Retina (tissue), 1 donor: ENCODE measurements at regions not wholly inside any gene's neighbourhood (a gene's known extent, or its start where the extent isn't known, plus 50 kb on each side); places are given as distances from the start of the nearest gene placed in this dataset.

Experiments used
- DNase-seq: peaks from one replicate; pipeline ENCODE4 v3.0.0-alpha.2; 2016

- no peak for DNase-seq
These were observed 52.4 kb upstream of the UPP2 start for GRCh38 chr2:158049129-158049855.

DNA sequence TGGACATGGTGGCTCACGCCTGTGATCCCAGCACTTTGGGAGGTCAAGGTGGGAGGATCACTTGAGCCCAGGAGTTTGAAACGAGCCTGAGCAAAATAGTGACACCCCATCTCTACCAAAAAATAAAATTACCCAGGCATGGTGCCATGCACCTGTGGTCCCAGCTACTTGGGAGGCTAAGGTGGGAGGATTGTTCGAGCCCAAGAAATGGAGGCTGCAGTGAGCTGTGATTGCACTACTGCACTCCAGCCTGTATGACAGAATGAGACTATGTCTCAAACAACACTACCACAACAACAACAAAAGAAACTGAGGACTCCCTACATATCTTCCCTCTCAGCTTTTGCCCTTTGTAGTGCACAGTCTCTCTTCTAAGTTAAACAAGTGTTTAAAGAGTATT lies 53.3 kb upstream of the UPP2 start:
- DNase-seq, result no peak

- no peak for DNase-seq
These were observed 54.5 kb upstream of the UPP2 start for GRCh38 chr2:158047156-158047611.

GRCh38 chr2:158046121-158046880 lies 55.4 kb upstream of the UPP2 start:
- DNase-seq, result no peak

DNA sequence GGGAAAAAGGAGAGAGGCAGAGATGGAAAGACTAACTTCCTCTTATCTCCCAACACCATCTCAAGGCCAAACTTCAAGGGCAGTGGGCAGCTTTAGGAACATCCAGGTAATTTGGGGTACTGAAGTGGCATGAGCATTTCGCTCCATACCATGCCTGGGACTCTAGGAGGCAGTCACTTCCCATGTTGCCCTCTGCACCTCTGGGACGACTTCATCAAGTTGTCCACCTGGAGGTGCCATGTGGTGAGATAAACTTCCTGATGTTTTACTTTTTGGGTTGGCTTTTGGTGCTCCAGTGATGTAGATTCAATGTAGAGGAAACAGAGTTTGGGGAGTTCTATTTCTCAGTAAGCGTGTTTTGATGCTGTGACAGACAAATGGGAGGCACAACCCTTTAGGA lies 56.3 kb upstream of the UPP2 start:
- no peak for DNase-seq

DNA sequence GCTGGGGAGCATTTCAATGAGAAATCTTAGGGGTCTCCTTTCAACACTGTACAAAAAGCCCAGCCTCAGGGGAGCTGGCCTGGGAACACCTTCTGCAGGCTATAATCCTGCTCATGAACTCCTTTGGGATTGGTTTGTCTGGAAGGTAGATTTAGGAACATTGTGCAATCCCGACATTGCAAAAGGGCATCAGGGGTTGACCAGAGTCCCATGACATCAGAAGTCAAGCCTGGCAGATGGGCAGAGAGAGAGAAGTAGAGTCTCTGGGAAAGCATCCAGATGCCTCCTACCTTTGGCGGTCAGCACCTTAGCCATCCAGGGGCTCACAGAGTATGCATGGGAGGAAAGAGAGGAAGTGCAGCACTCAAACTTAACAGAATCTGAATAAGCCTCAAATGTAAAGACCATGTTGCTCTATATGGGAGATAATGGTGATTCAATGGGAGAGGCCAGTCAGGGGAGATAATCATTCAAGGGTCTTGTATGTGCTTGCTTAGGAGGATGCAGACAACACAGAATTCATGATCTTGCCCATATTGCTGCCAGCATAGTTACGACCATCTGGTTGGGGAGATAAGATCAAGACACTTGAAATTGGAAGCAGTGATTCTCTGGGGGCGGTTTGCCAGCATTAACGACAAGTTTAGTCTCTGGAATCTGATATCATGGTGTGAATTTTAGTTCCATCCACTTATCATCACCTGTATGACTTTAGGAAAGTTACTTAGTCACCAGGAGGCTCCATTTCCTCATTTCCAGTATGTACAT lies 58.3 kb upstream of the UPP2 start:
- no peak for DNase-seq

DNA sequence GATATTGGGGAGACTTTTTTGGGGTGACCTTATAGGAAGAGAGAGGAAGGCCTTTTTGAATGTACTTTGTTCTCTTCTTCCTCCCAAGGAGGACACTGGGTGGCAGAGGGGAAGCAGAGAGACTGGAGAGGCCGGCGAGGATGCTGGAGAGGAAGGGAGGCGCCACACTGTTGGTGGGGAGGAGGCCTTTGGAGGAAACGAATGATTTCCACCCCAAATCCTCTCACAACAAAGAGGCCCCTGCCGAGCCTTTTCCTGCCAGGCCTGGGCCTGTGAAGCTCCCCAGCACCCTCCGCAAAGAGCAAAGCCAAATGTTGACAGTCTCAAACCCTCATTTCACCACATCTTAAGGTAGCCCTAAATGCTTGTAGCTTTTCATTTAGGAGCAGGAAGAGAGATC lies 59.0 kb upstream of the UPP2 start:
- DNase-seq, result peak; percentile 38

- DNase-seq, result peak; percentile 40
These were observed 59.4 kb upstream of the UPP2 start for GRCh38 chr2:158042245-158042644.

DNA sequence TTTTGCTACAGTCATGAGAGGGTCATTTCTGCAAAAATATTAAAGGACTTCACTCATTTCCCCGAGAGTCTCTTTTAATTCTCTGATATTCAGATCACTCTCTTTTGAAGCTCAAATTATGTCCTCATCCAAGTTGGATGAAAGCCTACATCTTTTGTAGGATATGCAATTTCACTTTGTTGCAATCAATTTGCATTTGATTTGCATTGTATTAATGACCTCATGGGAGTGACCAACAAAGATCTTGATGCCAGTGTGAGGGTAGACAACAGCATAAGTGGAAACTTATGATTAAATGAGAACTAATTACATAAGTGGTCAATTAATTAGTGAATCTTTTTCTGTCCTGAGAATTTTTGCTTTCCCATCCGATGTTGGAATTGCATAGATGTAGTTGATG lies 60.3 kb upstream of the UPP2 start:
- no peak for DNase-seq

DNA sequence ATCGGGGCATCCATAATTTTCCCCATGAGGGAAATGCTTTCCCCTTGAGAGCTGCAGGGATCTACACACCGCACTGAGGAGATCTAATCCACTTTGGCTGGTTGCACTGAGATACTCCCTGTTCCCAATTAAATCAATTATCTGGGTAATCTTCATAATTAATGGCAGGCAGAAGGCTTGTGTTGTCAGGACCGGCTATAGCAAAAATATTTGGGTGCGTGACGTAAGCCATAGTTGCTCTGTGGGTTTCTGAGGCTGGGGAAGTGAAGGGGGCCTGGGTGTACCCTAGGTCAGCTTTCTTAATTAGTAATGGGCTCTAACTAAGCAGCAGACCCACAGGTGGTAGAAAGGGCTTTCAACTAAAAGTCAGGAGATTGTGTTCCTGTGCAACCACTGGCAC lies 62.8 kb upstream of the UPP2 start:
- peak; percentile 78 for DNase-seq

DNA sequence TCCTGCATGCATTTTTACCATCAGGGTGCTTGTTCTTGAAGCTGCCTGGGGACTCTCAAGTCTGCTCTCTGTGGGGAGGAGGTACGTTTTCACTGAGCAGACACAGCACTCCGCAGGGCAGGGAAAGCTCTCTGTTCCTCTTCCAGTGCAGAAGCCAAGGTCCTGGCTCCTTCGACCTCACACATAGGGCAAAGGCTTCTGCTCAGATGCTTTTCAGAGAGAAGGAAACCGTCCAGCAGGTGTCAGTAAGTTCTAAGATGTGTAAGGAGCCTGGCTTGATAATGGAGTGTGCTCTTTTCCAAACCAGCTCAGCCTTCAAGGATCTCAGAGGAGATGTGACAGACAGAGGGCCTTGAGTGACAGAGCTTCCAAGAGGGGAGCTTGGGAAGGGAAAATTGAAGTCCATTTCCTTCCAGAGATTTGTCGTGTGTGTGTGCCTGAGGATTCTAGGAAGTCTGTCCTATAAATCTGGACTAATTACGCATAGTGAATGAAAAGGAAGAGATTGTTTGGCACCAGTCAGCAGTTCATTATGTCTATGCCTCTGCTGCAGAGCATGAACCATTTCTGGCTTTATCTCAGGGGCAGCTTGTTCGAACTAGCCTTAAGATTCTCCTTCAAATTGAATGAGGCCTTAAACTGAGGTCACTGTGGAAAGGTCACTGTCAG lies 67.3 kb upstream of the UPP2 start:
- peak; percentile 70 for DNase-seq

DNA sequence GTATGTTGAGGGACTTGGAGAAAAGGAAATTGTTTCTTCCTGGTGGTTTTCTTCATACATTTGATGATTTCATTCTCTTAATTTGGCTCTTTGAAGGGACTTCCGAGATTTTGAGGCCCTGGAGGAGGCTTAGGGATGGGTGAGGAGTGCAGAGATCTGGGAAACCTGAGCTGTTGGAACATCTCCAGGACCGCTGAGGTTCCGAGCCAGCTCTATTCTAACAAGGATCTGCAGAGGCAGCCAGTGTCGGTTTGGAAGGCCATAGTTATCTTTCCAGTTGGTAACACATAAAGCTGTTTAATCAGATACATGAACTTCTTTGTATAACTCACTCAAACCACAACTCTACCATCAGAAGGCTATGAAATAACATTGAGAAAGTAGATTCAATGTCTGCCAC lies 70.3 kb upstream of the UPP2 start:
- no peak for DNase-seq

- no peak for DNase-seq
These were observed 76.2 kb upstream of the UPP2 start for GRCh38 chr2:158025255-158025996.

DNA sequence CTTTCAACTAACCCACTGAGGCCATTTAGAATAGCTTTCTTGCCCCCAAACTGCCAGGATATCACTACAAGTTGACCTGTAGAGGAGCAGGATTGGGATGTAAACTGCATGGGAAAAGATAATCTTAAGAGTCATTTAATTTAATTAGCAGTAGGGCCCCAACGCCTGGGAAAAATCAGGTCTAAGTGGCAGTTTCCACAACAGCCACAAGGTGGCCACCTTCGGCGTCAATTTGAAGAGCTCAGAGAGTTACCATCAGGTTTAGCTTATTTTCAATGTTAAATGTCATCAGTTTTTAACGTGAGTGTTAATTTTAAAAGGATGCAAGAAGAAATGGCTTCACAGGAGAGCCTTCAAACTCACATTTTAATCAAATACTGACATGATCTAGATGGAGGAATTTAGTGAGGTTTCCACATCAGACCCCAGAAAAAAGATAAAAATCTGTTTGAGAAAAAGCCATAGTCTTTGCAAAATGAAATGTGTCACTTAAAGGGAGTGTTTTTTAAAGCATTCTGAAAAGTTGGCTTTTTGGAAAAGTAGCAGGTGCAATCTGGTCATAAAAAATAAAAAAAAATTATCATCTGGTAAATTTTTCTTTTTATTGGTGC lies 77.3 kb upstream of the UPP2 start:
- DNase-seq, result peak; percentile 70

GRCh38 chr2:158022888-158023287 lies 78.8 kb upstream of the UPP2 start:
- no peak for DNase-seq

- DNase-seq, result no peak
These were observed 80.5 kb upstream of the UPP2 start for GRCh38 chr2:158021226-158021625.

DNA sequence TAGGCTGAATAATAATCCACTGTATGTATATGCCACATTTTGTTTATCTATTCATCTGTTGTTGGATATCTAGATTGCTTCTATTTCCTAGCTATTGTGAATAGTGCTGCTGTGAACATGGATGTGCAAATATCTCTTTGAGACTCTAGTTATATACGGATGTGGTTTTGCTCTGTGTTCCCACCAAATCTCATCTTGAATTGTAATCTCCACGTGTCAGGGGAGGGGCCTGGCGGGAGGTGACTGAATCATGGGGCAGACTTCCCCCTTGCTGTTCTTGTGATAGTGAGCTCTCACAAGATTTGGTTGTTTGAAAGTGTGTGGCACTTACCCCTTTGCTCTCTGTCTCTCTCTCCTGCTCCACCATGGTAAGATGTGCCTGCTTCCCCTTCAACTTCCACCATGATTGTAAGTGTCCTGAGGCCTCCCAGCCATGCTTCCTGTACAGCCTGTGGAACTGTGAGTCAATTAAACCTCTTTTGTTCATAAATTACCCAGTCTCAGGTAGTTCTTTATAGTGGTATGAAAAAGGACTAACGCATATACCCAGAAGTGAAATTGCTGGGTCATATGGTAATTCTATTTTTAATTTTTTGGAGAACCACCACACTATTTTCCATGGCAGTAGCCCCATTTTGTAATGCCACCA lies 86.1 kb upstream of the UPP2 start:
- DNase-seq, result no peak

DNA sequence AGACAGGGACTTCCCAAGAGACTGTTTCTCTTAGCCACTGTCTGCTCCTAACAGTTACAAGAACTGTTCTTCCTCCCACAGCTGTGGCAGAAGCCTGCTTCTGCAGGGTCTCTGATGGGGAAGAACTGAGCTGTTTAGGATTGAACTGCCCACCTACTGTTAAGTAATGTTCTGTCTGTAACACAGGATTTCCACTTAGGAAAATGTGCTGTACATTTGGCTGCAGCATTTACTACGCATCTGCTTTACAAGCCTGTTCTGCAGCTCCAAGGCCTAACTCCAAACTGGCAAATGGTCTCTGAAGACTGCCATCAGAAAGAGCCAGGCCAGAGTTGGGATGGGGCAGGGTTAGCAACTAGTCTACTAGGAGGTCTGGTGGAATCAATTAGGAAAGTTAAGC lies 87.8 kb upstream of the UPP2 start:
- peak; percentile 30 for DNase-seq

- DNase-seq, result no peak
These were observed 90.5 kb upstream of the UPP2 start for GRCh38 chr2:158011055-158011771.

DNA sequence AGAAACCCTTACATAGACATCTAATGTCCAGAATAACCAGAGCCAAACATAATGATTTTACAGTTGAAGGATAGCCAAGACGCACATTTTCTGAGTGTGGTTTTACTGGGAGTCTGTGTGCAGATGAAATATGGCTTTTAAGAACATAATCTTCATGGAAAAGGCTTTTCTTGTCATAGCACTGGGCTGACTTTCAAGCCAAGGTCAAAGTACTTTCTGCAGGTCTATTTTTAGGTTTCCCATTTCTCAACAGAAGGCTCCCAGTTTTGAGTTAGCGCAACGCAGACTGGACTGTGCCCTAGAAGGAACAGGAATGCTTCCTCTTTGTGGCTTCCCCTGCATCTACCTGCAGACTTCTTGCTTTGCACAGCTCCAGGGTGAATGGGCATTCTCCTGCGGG lies 92.3 kb upstream of the UPP2 start:
- DNase-seq, result no peak
